Upper lobe of right lung (tissue), 1 donor: ENCODE measurements at regions not wholly inside any gene's neighbourhood (a gene's known extent, or its start where the extent isn't known, plus 50 kb on each side); places are given as distances from the start of the nearest gene placed in this dataset.

Experiments used
- ATAC-seq: fragments of 200-7000 bp; cut with Tn5 transposase; one replicate; pipeline ENCODE4 v1.9.1; 2020; ENCODE audit warnings: mild to moderate bottlenecking, moderate library complexity
- DNase-seq: peaks from one replicate; pipeline ENCODE4 v3.0.0-alpha.2; 2020
- H3K27ac ChIP-seq: fragments of 200-600 bp; one replicate; pipeline ENCODE4 v1.8.0; 2022
- H3K27me3 ChIP-seq: fragments of 200-600 bp; one replicate; pipeline ENCODE4 v1.8.0; 2022; ENCODE audit warnings: mild to moderate bottlenecking
- H3K36me3 ChIP-seq: fragments of 200-600 bp; one replicate; pipeline ENCODE4 v1.8.0; 2022
- H3K4me1 ChIP-seq: fragments of 200-600 bp; one replicate; pipeline ENCODE4 v1.8.0; 2022
- H3K4me3 ChIP-seq: fragments of 200-600 bp; one replicate; pipeline ENCODE4 v1.8.0; 2022; ENCODE audit warnings: mild to moderate bottlenecking
- H3K9me3 ChIP-seq: fragments of 200-600 bp; one replicate; pipeline ENCODE4 v1.8.0; 2022
- CTCF ChIP-seq: fragments of 200-600 bp; IDR thresholded peaks from one replicate; pipeline ENCODE4 v1.8.0; 2022; ENCODE audit warnings: antibody characterized with exemption
- intact Hi-C: fragments of 100-400 bp; cut with DNase I; formaldehyde crosslinking; loops from one replicate; pipeline ENCODE4 v1.11.0; 2022
- donor health status: DM: no; HTN: yes; CAD: no; lungs with severe emphysema.

- H3K4me1 ChIP-seq, result no peaks in the 10 kb centered on the region
- no peak overlapping the region for H3K27ac ChIP-seq
- no peaks in the 10 kb centered on the region for H3K36me3 ChIP-seq
- H3K4me3 ChIP-seq, result no peak overlapping the region
- no peak for ATAC-seq
- H3K9me3 ChIP-seq, result no peaks in the 10 kb centered on the region
- no peak for DNase-seq
- H3K27me3 ChIP-seq, result no peaks in the 10 kb centered on the region
- TF ChIP-seq CTCF, result no peak
- intact Hi-C loops, result no loop called here
Measured at GRCh38 chr3:34229876-34230275, 431.4 kb downstream of the PDCD6IP start.

GRCh38 chr3:34235096-34235495 is 436.7 kb downstream of the PDCD6IP start:
- no peaks in the 10 kb centered on the region for H3K27me3 ChIP-seq
- ATAC-seq, result no peak
- TF ChIP-seq CTCF, result no peak
- no peaks in the 10 kb centered on the region for H3K4me1 ChIP-seq
- H3K36me3 ChIP-seq, result no peaks in the 10 kb centered on the region
- H3K27ac ChIP-seq, result no peak overlapping the region
- H3K4me3 ChIP-seq, result no peak overlapping the region
- no peaks in the 10 kb centered on the region for H3K9me3 ChIP-seq
- intact Hi-C loops, result no loop called here
- DNase-seq, result no peak

- DNase-seq (no peak), ATAC-seq (no peak)
- Histone ChIP-seq H3K27me3 (no peaks in the 10 kb centered on the region), H3K36me3 (no peaks in the 10 kb centered on the region), H3K4me1 (no peaks in the 10 kb centered on the region), H3K9me3 (no peaks in the 10 kb centered on the region), H3K27ac (no peak overlapping the region), H3K4me3 (no peak overlapping the region)
- intact Hi-C loops, result no loop called here
- TF ChIP-seq CTCF, result no peak
Measured at GRCh38 chr3:34237946-34238345, 439.5 kb downstream of the PDCD6IP start.

GRCh38 chr3:34238407-34238806 is 440.0 kb downstream of the PDCD6IP start:
- no peaks in the 10 kb centered on the region for H3K36me3 ChIP-seq
- no peak overlapping the region for H3K27ac ChIP-seq
- intact Hi-C loops, result no loop called here
- H3K27me3 ChIP-seq, result no peaks in the 10 kb centered on the region
- H3K4me1 ChIP-seq, result no peaks in the 10 kb centered on the region
- H3K9me3 ChIP-seq, result no peaks in the 10 kb centered on the region
- ATAC-seq (no peak), DNase-seq (no peak)
- no peak for TF ChIP-seq CTCF
- no peak overlapping the region for H3K4me3 ChIP-seq

GRCh38 chr3:34239287-34239686 is 440.9 kb downstream of the PDCD6IP start:
- no peak for TF ChIP-seq CTCF
- no peaks in the 10 kb centered on the region for H3K4me1 ChIP-seq
- no peak overlapping the region for H3K4me3 ChIP-seq
- H3K36me3 ChIP-seq, result no peaks in the 10 kb centered on the region
- intact Hi-C loops, result no loop called here
- H3K27me3 ChIP-seq, result no peaks in the 10 kb centered on the region
- DNase-seq (no peak), ATAC-seq (no peak)
- no peaks in the 10 kb centered on the region for H3K9me3 ChIP-seq
- H3K27ac ChIP-seq, result no peak overlapping the region

GRCh38 chr3:34239875-34240274 is 441.4 kb downstream of the PDCD6IP start:
- ATAC-seq (no peak), DNase-seq (no peak)
- no peak for TF ChIP-seq CTCF
- Histone ChIP-seq H3K9me3 (no peaks in the 10 kb centered on the region), H3K27ac (no peak overlapping the region), H3K4me1 (no peaks in the 10 kb centered on the region), H3K4me3 (no peak overlapping the region), H3K27me3 (no peaks in the 10 kb centered on the region), H3K36me3 (no peaks in the 10 kb centered on the region)
- intact Hi-C loops, result no loop called here
